Cardiac septum (tissue), 1 donor: ENCODE measurements at regions not wholly inside any gene's neighbourhood (a gene's known extent, or its start where the extent isn't known, plus 50 kb on each side); places are given as distances from the start of the nearest gene placed in this dataset.
"Not testable (repeated sequence)": the region's sequence is repeated elsewhere in the genome, so short reads cannot be mapped to it uniquely, and the experiment has no call there.

Experiments used
- DNase-seq: peaks from one replicate; pipeline ENCODE4 v3.0.0-alpha.2; 2020; ENCODE audit warnings: low spot score
- intact Hi-C: fragments of 100-400 bp; cut with DNase I; formaldehyde crosslinking; loops from one replicate; pipeline ENCODE4 v1.14.0; 2022
- donor health status: DM: no; HTN: no; CAD: no.

GRCh38 chr3:178967177-178967532, 104.5 kb downstream of the ZMAT3 start:
- DNase-seq = no peak
- intact Hi-C loops = loop anchor here (2.0 kb wide), 1 partner anchor 530 kb away; no protein-coding TSS in a partner anchor

GRCh38 chr3:178966299-178967176, 105.1 kb downstream of the ZMAT3 start:
- intact Hi-C loops = loop anchor here (2.0 kb wide), 1 partner anchor 530 kb away; no protein-coding TSS in a partner anchor
- no peak for DNase-seq

- no peak for DNase-seq
- intact Hi-C loops = no loop called here
Measured at GRCh38 chr3:178964551-178964950, 107.1 kb downstream of the ZMAT3 start.

- DNase-seq = no peak
- intact Hi-C loops = no loop called here
Measured at GRCh38 chr3:178960918-178961317, 110.7 kb downstream of the ZMAT3 start.

GRCh38 chr3:178960181-178960580, 111.4 kb downstream of the ZMAT3 start:
- intact Hi-C loops = no loop called here
- DNase-seq = no peak

GRCh38 chr3:178950676-178951075, 120.9 kb downstream of the ZMAT3 start:
- intact Hi-C loops = no loop called here
- no peak for DNase-seq

GRCh38 chr3:178949896-178950295, 121.7 kb downstream of the ZMAT3 start:
- intact Hi-C loops = loop anchor here (5.0 kb wide), 1 partner anchor 508 kb away; no protein-coding TSS in a partner anchor
- DNase-seq = no peak

- intact Hi-C loops = loop anchor here (5.0 kb wide), 1 partner anchor 506 kb away; no protein-coding TSS in a partner anchor
- no peak for DNase-seq
Measured at GRCh38 chr3:178948546-178948945, 123.1 kb downstream of the ZMAT3 start.

- intact Hi-C loops = loop anchor here (5.0 kb wide), 1 partner anchor 505 kb away; no protein-coding TSS in a partner anchor
Measured at GRCh38 chr3:178947738-178948137, 123.9 kb downstream of the ZMAT3 start.

GRCh38 chr3:178942261-178942660, 129.3 kb downstream of the ZMAT3 start:
- DNase-seq, intact Hi-C loops: not testable (repeated sequence)

More at GRCh38 chr3:178947738-178948137, 123.9 kb downstream of the ZMAT3 start:
- no peak for DNase-seq

GRCh38 chr3:178930116-178930515, 141.5 kb downstream of the ZMAT3 start:
- intact Hi-C loops = no loop called here

GRCh38 chr3:178916223-178916622, 155.4 kb downstream of the ZMAT3 start:
- intact Hi-C loops = no loop called here
- no peak for DNase-seq

More at GRCh38 chr3:178930116-178930515, 141.5 kb downstream of the ZMAT3 start:
- DNase-seq = no peak

GRCh38 chr3:178915365-178915764, 156.2 kb downstream of the ZMAT3 start:
- no peak for DNase-seq
- intact Hi-C loops = no loop called here

GRCh38 chr3:178907081-178907480, 164.5 kb downstream of the ZMAT3 start:
- no peak for DNase-seq
- intact Hi-C loops = no loop called here

GRCh38 chr3:178901204-178901603, 170.4 kb downstream of the ZMAT3 start:
- no peak for DNase-seq
- intact Hi-C loops = no loop called here

GRCh38 chr3:178900029-178900646, 171.5 kb downstream of the ZMAT3 start:
- DNase-seq = no peak
- intact Hi-C loops = no loop called here

GRCh38 chr3:178895178-178895789, 176.3 kb downstream of the ZMAT3 start:
- intact Hi-C loops = no loop called here
- DNase-seq = no peak
